Keratinocyte (primary cell): ENCODE measurements at regions not wholly inside any gene's neighbourhood (a gene's known extent, or its start where the extent isn't known, plus 50 kb on each side); places are given as distances from the start of the nearest gene placed in this dataset.

Experiments
- DNase-seq: peaks from one replicate; pipeline ENCODE4 v3.0.0-alpha.2; 2011; ENCODE audit warnings: low read depth, missing footprints, low spot score
- FAIRE-seq: peaks from 2 replicates; lab custom pipeline; 2011; peaks lifted over from hg19 to GRCh38; lab: Jason Lieb, UNC
- H2AFZ ChIP-seq: 2 replicates; pipeline ENCODE4 v1.6.0; 2012; ENCODE audit warnings: low read length, control low read depth, inconsistent platforms; ENCODE audit not compliant: control insufficient read depth
- H3K27ac ChIP-seq: 2 replicates; pipeline ENCODE4 v1.5.1; 2011; ENCODE audit warnings: low read length; ENCODE audit not compliant: control insufficient read depth, insufficient read depth
- H3K27me3 ChIP-seq: 3 replicates; pipeline ENCODE4 v1.6.0; 2011; ENCODE audit warnings: low read length; ENCODE audit not compliant: control insufficient read depth, insufficient read depth; ENCODE audit errors: extremely low read depth
- H3K36me3 ChIP-seq, 2 experiments: 2 replicates in 1 of 2; 3 replicates in 1 of 2; pipeline ENCODE4 v1.5.1; 2011; ENCODE audit warnings: low read length in 2 of 2, mild to moderate bottlenecking in 1 of 2; ENCODE audit not compliant: control insufficient read depth in 2 of 2, insufficient read depth in 2 of 2; ENCODE audit errors: extremely low read depth in 1 of 2
- H3K4me1 ChIP-seq: 3 replicates; pipeline ENCODE4 v1.5.1; 2011; ENCODE audit warnings: low read length; ENCODE audit not compliant: control insufficient read depth, insufficient read depth; ENCODE audit errors: extremely low read depth
- H3K4me2 ChIP-seq: 3 replicates; pipeline ENCODE4 v1.6.0; 2011; ENCODE audit warnings: low read depth, low read length; ENCODE audit not compliant: control insufficient read depth, insufficient read depth; ENCODE audit errors: extremely low read depth
- H3K4me3 ChIP-seq, 3 experiments: fragments of 200-600 bp in 1 of 3; sonication (generic) in 1 of 3; 2 replicates in 2 of 3; 3 replicates in 1 of 3; pipeline ENCODE4 v1.5.1; 2011 to 2016; ENCODE audit warnings: low read length in 3 of 3, mild to moderate bottlenecking in 3 of 3, control low read depth in 2 of 3, inconsistent platforms in 1 of 3, low read depth in 1 of 3, mixed read lengths in 1 of 3, mixed run types in 1 of 3, moderate library complexity in 1 of 3; ENCODE audit not compliant: control insufficient read depth in 2 of 3, insufficient read depth in 2 of 3; ENCODE audit errors: extremely low read depth in 1 of 3
- H3K79me2 ChIP-seq: 2 replicates; pipeline ENCODE4 v1.6.0; 2012; ENCODE audit warnings: low read length; ENCODE audit not compliant: control insufficient read depth, insufficient read depth
- H3K9ac ChIP-seq: 3 replicates; pipeline ENCODE4 v1.6.0; 2011; ENCODE audit warnings: low read length; ENCODE audit not compliant: control insufficient read depth, insufficient read depth; ENCODE audit errors: extremely low read depth
- H3K9me1 ChIP-seq: 3 replicates; pipeline ENCODE4 v1.6.0; 2011; ENCODE audit warnings: low read length; ENCODE audit not compliant: control insufficient read depth, insufficient read depth; ENCODE audit errors: extremely low read depth
- H3K9me3 ChIP-seq: 2 replicates; pipeline ENCODE4 v1.5.1; 2012; ENCODE audit warnings: low read depth, low read length; ENCODE audit not compliant: control insufficient read depth
- H4K20me1 ChIP-seq: 3 replicates; pipeline ENCODE4 v1.6.0; 2011; ENCODE audit warnings: low read length; ENCODE audit not compliant: control insufficient read depth, insufficient read depth; ENCODE audit errors: extremely low read depth
- EZH2 ChIP-seq: IDR thresholded peaks from one replicate; pipeline ENCODE4 v1.6.1; 2012; ENCODE audit warnings: inconsistent platforms, mild to moderate bottlenecking, low read length, moderate library complexity
- dilution Hi-C: fragments of 300-500 bp; cut with MboI; formaldehyde crosslinking; loops from one replicate; pipeline ENCODE4 v1.7.0; 2020; ENCODE audit warnings: low sequenced_read_pairs; ENCODE audit not compliant: extremely low pct_ligation_motif_present
- TF ChIP-seq, protein P1 (sequence below), 3 experiments: IDR thresholded peaks in 1 of 3; conservative IDR thresholded peaks in 1 of 3; optimal IDR thresholded peaks in 1 of 3; 2 replicates in 2 of 3; 3 replicates in 1 of 3; pipeline versions ENCODE3 to v1.5.1; 2011; ENCODE audit warnings: low read length in 3 of 3, mild to moderate bottlenecking in 3 of 3, moderate library complexity in 2 of 3, control low read depth in 1 of 3, inconsistent platforms in 1 of 3; ENCODE audit not compliant: insufficient read depth in 2 of 3; ENCODE audit errors: extremely low read depth in 1 of 3

GRCh38 chr13:66021846-66022245 is 1208.3 kb downstream of the PCDH9 start:
- no peaks in the 10 kb centered on the region for H3K36me3 ChIP-seq
- TF ChIP-seq, protein P1, sequence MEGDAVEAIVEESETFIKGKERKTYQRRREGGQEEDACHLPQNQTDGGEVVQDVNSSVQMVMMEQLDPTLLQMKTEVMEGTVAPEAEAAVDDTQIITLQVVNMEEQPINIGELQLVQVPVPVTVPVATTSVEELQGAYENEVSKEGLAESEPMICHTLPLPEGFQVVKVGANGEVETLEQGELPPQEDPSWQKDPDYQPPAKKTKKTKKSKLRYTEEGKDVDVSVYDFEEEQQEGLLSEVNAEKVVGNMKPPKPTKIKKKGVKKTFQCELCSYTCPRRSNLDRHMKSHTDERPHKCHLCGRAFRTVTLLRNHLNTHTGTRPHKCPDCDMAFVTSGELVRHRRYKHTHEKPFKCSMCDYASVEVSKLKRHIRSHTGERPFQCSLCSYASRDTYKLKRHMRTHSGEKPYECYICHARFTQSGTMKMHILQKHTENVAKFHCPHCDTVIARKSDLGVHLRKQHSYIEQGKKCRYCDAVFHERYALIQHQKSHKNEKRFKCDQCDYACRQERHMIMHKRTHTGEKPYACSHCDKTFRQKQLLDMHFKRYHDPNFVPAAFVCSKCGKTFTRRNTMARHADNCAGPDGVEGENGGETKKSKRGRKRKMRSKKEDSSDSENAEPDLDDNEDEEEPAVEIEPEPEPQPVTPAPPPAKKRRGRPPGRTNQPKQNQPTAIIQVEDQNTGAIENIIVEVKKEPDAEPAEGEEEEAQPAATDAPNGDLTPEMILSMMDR (optimal IDR thresholded peaks at IDR 0.05 in 1 of 3, IDR thresholded peaks at IDR 0.05 in 1 of 3, conservative IDR thresholded peaks at IDR 0.05 in 1 of 3; ENCODE audit: extremely low read depth in 1 of 3, insufficient read depth in 2 of 3, low read length in 3 of 3), result no peak
- TF ChIP-seq EZH2, result no peak
- no peaks in the 10 kb centered on the region for H3K79me2 ChIP-seq
- no peaks in the 10 kb centered on the region for H3K27me3 ChIP-seq
- H3K4me2 ChIP-seq, result no peak overlapping the region
- no peaks in the 10 kb centered on the region for H4K20me1 ChIP-seq
- no peaks in the 10 kb centered on the region for H3K4me1 ChIP-seq
- H3K9me1 ChIP-seq, result no peaks in the 10 kb centered on the region
- no peak for DNase-seq
- no peaks in the 10 kb centered on the region for H3K9me3 ChIP-seq
- no peak for FAIRE-seq
- H3K4me3 ChIP-seq, result no peak overlapping the region
- H3K27ac ChIP-seq, result no peak overlapping the region
- no peak overlapping the region for H3K9ac ChIP-seq
- dilution Hi-C loops, result no loop called here
- no peak overlapping the region for H2AFZ ChIP-seq

GRCh38 chr13:66014771-66015170 is 1215.4 kb downstream of the PCDH9 start:
- Histone ChIP-seq H3K9ac (no peak overlapping the region), H2AFZ (no peak overlapping the region), H3K4me1 (no peaks in the 10 kb centered on the region), H3K4me2 (no peak overlapping the region), H3K4me3 (no peak overlapping the region), H3K9me1 (no peaks in the 10 kb centered on the region), H3K27me3 (no peaks in the 10 kb centered on the region), H3K9me3 (peaks cover 2% of the 10 kb centered on the region), H3K36me3 (no peaks in the 10 kb centered on the region), H4K20me1 (no peaks in the 10 kb centered on the region), H3K27ac (no peak overlapping the region), H3K79me2 (no peaks in the 10 kb centered on the region)
- FAIRE-seq (no peak), DNase-seq (no peak)
- TF ChIP-seq, protein P1 (optimal IDR thresholded peaks at IDR 0.05 in 1 of 3, IDR thresholded peaks at IDR 0.05 in 1 of 3, conservative IDR thresholded peaks at IDR 0.05 in 1 of 3; ENCODE audit: extremely low read depth in 1 of 3, insufficient read depth in 2 of 3, low read length in 3 of 3), result no peak
- TF ChIP-seq EZH2, result no peak
- dilution Hi-C loops, result no loop called here
